ENCODE measurements at regions not wholly inside any gene's neighbourhood (a gene's known extent, or its start where the extent isn't known, plus 50 kb on each side); places are given as distances from the start of the nearest gene placed in this dataset.

DNA sequence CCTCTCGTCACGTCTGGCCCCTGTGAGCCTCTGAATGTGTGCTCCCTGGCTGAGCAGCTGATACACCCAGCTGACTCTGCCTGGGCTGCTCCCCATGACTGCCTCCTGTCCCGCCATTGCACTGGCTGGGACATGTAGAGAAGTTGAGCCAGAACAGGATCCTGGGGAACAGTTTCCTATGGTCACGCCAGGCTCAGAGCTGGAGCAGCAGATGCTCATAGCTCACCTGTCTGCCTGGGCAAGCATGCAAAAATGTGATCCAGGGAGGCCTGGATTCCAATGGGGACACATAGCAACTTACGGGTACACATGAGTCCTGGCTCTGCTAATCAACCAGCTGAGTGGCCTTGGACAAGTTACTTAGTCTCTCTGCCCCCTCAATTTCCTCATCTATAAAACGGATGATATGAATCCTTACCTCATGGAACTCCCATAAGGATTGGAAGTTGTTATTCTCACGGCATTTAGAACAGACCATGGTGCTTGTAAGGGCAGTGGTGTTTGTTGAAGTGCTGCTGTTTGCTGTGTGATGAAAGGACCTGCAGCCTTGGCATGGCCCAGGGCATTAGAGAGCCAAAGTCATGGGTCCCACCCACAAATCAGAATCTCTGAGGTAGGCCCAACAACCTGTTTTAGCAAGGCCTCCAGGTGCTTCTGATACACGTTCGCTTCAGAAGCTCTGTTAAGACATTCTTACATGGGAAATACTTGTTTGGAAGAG, 150.3 kb upstream of the VANGL1 start:
- DNase-seq = no peak

DNA sequence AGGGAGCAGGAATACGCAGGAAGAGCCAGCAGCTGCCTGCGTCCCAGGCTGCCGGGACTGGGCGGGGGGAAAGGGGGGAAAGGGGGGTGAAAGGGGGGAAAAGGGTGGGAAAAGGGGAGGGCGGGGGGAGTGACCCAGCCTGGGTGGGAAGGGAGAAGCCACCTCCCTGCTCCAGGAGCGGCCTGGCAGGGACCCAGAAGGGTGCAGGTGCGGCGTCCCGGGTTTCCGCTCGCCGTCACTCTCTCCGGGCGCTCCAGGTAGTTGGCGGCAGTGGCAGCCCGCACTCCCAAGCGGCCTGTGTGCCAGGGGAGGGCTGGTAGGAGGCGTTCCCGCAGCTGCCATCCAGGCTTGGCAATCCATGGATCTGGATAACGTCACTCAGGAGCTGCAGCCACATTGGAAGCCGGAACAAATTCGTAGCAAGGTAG, 141.0 kb upstream of the NGF start:
- DNase-seq = no peak

DNA sequence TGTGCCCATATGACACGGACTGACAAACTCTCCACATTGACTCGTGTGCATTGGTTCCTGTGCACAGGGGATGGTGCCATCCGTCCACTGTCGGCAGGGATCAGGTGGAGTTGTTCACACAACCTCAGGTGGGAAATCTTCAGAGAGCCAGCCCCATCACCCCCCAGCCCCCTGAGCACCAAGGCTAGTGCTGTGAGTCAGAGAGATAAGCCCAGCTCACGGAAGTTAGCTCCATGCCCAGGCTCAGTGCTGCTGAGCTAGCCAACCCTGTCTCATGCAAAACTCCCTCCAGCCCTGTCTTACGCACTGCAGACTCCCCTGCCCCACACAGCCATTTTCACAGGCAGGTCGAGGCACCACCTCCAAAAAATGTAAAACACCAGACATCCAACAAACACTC, 139.0 kb upstream of the NGF start:
- DNase-seq = no peak

DNA sequence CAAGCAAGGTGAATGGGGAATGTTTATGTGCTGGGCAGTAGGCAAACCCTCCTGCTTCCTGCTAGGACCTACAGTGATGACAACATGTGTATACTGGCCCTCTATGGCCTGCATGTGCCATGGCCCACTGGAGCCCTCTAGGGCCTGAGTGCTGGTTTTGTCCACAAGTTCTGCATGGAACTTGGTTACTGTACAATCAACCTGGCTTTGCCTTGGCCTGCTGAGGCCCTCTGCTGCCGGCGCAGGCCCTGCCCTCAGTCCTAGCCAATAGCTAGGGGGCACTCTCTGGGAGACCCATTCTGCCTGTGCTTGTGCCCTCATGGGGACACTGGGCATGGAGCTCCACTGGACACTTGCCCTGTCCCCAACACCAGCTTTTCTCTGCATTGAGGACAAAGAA, 138.6 kb upstream of the NGF start:
- DNase-seq = no peak

DNA sequence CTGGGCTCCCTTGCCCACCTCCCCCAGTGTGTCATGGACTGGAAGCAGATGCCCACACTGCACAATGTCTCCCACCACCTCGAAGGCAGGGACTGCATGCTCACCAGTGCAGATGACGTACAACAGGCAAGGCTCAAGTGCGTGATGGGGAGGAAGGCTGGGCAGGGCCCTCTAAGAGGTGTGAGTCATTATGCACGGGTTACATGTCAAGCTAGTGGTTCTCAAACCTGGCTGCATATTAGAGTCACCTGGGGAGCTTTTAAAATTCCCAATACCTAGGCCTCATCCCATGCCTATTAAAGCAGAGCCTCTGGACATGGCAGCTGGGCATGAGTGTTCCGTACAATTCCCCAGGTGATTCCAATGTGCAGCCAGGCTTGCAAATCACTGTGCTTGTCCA, 137.9 kb upstream of the NGF start:
- DNase-seq = no peak

DNA sequence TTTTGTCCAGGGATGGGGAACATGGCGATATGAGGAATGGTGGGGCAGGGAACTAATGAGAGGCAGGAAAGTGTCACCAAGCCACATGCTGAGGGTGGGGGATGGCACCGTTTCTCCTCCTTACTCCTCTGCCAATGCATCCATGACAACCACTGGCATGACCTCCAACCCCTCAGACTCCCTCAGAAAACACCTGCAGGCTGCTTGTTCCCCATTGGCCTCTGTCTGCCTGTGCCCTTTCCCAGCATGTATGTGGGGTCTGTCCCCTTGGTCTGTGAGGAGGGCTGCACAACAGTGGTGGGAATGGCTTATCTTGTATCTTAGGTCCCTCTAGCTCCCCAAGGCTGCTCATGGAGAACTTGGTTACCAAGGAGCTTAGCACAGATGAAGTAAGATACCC, 137.2 kb upstream of the NGF start:
- no peak for DNase-seq

DNA sequence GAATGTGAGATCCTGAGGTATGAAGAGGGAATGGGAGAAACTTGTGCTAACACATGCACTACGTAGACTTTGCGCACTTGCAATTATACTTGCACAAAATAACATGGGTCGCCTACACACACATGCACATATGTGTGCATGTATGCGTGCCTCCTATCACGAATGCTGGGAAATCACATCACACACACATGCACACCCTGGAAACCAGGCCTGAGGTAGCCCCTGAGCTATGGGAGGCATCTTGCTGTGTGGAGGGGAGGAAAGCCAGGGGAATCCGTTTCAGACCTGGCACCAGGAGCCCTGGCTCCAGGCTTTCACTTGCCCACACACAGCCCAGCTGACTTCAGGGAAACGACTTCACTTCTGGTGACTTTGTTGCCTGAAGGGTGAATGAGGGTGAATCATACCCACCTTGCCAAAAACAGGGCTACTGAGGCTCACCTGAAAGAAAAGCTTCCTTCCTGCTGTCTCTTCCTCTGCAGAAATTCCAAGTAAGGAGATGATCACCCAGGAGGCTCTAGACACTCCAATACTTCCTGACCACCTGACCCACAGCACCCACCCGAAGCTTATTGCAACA, 136.0 kb upstream of the NGF start:
- no peak for DNase-seq

DNA sequence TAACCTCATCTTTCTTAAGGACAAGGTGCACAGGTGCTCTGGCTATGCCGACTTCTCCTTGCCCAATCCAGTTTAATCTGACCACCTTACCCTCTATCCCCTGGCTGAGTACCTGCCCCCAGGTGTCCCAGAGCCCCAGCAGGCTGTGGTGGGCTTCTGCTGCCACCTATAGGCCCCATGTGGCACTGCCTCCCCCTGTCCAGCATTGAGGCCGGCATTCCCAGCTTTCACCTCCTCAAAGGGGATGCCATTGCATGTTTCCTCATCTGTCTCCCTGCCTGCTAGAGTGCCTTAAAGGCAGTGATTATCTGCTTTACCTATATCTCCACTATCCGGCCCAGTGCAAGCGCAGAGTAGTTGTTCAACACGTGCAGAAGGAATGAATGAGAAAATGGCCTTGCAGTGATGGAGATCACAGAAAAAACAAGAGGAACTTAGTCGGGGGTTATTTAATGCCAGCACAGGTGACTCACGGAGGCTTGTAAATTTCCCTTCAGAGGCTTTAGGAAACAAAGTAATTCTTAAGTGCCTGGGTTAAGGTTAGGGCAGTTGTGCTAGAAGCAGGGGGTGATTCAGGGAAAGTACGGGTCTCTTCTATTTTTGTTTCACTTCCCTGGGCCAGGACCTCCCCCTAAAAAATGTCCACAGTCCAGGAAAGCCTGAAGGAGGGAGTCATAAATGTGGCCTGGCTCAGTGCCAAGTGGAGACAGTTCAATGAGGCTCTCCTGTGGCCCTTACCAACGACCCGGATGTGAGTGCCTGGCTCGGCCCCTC, 131.8 kb upstream of the NGF start:
- no peak for DNase-seq

DNA sequence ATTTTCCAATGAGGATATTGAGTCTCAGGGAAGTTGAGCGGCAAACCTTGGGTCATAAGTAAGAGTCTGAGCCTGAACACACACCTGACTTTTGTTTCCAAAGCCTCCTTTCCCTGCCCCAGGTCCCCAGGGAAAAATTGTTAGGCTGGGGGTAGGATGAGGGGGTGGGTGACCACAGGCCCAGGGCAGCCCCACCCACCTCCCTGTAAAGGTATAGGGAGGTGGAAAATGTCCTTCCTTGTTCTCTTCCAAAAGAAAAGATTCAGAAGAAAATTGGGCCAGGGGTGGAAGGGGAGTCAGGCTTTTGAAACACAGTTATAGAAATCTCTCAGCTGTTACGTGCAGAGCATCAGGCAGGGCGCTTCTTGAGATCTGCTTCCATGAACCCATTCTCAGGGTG, 129.7 kb upstream of the NGF start:
- DNase-seq = no peak

DNA sequence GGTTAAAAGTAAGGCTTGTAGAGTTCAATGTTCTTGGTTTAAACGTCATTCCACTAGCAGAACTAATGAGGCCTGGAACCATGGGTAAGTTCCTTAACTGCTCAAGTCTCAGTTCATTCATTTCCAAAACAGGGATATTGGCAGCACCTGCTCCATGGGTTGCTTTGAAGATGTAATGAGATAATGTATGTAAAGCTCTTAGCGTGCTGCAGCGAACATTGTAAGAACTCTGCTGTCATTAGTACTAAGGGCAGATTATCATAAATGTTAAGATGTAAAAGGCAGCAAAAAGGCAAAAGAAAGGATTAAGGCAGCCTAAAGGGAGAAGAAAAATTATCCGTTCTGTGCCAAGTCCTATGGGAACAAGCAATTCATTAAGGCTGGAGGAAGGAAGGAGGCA, 129.1 kb upstream of the NGF start:
- DNase-seq = no peak

DNA sequence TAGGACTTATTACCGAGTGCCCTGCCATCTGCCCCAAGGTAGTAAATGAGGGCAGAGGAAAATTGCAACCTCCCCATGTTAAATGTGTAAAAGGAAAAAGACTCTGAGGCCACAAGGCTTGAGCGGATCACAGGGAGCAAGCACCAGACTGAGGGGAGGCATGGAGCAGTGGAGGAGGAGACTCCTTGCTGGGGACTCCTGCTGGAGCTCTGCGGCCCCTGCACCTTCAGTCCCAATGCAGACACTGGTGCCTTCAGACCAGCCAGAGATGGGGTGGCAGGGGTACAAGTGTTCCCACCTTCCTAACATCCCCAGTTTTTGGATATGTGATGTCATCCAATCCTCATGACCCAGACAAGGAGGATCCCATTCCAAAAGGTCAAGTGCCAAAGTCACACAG, 128.4 kb upstream of the NGF start:
- no peak for DNase-seq

DNA sequence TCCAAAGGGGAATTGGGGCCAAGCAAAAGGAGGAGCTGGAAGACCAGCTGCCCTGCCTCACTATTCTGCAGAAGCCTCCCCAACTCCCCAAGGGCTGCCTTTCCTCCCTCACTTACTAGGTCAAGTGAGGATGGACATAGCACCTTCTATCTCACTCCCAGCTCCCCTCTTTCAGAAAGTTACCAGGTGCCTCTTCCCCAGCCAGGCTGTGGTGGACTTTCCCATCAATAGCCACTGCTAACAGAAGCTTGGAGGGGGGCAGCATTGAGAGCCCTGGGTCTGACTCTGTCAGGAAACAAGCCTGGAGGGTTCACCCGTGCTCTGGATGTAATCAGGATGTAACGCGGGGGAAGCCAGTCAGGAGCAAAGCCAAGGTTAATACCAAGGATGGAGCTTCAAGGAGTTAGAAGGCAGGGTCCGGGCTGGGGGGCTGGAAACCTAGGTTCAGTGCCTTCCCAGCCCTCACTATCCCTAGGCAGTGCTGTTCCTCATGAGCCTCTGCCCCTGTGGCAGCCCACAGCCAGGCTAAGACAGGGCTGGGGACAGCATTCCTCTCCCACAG, 127.8 kb upstream of the NGF start:
- no peak for DNase-seq

DNA sequence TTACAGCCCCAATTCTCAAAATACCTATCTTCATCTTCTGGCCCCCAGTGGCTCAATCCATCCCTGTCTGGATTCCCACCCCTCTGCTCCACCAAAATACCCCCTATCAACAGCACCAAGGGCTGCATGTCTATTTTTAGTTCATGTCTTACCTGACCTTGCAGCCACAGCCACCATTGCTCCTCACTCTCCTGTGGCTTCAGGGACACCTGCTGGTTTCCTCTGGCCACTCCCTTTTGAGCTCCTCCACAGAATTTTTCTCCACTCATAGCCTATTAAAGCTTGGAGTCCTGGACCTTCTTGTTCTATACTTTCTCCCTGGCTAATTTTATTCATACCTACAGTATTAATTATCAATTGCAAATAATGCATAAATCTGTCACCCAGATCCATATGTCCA, 125.3 kb upstream of the NGF start:
- DNase-seq = no peak

DNA sequence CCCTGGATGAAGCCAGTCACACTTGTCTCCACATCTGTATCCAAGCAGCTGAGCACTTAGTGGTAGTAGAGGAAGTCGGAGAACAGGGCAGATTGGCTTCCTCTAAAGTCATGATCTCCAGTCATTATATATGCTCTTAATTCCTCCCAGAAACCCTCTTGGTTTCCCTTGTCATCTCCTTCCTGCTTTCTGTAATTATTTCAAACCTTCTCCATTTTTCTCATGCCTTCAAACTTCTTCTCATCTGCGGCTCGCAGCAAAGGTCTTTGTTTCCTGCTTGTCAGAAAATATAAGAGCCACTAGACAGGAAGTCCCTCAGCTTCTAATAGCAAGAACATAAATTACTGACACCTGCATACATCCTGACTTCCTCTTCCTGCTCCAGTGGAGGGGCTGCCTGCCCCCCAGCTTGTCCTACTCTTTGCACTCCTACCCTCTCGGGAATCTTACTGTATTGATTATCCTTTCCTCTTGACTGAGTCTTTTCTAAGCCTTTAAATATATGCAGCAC, 124.6 kb upstream of the NGF start:
- no peak for DNase-seq

DNA sequence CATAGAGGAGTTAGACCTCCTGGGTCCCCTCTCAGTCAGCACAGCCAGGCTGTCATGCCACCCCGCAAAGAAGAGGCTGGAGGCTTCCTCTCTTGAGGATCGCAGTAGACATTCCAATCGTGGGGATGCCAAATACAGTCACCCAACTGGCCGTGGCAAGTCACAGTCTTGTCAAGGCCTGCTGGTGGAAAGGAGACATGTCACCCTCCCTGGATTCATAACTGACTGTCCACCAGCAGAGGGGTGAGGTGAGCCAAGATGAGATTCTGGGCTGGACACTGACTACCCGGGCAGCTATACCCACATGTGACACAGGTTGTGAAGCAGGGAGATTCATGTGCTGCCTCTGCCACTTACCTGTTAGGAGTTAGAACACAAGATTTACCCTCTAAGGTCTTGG, 123.5 kb upstream of the NGF start:
- DNase-seq = no peak

DNA sequence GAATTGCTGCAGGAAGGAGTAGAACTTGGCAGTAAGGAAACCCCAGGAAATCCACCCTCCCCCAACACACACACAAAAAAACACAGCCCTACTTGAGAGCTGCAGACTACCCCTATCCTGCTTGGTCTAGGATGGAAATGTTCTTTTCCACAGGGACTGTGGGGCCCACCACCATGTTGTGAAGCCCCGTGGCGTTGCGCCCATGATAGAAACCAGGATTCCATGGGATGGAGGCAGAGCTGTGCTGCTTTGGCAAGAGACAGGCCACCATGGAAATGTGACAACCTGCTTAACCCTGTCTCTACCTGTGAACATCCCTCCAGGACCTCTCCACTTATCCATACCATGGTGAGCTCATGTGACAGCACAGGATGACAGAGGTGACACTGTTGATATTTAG, 121.1 kb upstream of the NGF start:
- DNase-seq = no peak

DNA sequence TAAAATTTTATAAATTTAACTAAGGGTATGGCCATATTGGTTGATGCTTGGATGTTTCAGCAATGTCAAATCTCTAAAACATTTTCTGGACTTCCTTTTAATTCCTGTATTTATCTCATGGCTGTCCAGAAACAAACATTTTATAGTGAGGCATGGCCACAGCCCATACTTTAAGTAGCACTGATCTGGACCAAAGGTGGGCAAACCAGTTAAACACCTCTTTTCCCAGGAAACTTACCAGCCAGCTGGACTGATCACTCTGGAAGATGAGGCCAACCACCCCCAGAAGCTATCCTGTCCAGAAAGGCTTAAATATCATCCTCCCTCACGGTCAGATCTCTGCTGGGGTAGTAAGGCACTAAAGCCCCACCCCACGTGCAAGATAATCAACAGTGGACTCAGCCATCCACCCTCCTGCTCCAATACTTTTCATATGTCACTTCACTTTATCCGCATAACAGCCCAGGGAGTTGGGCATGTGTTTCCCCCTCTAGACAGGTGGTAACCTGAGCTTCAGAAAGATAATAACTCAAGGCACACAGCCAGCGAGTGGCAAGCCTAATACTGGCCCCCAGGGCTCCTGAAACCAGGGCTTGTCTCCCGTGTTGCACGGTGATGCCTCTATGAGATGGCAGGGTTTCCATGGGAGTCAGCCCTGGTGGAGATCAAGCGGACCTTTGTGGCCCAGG, 120.5 kb upstream of the NGF start:
- no peak for DNase-seq

DNA sequence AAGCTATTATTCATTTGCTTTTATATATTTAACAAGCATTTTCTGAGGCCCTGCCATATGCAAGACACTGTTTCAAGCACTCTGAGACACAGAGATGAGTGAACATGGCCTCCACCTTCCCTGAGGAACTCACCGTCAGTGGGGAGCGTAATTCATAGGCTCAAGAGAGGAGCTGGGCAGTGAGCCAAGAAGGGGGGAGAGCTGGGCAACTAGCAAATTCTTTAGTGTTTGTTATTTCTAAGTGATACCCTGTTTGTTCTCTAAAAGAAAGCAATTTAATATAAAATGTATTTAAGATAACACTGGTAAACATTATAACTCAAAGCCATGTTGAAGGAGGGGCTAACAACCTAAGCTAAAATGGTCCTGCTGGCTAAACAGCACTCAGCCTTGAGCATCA, 119.2 kb upstream of the NGF start:
- no peak for DNase-seq

DNA sequence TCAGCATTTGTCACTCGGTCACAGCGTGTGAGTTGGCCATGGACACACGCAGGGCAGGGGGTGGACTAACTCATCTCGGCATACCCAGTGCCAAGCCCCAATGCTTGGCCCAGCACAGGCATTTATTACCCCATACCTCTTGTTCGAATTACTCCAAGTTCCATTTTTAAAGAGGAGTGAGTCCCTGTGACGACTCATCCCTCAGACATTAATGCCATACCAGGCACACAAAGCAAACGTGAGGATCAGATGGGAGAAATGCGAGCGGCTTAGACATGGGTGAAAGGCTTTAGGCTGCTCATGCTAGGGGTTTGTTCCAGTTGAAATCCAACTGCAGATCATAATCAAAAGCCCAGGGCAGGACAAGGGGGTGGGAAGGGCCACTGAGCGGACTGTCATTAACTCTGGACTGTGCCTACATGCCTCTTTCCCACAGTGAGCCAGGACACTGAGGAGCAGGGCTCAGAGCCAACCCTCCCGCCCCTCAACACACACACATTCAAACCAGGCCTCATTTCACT, 118.5 kb upstream of the NGF start:
- no peak for DNase-seq

DNA sequence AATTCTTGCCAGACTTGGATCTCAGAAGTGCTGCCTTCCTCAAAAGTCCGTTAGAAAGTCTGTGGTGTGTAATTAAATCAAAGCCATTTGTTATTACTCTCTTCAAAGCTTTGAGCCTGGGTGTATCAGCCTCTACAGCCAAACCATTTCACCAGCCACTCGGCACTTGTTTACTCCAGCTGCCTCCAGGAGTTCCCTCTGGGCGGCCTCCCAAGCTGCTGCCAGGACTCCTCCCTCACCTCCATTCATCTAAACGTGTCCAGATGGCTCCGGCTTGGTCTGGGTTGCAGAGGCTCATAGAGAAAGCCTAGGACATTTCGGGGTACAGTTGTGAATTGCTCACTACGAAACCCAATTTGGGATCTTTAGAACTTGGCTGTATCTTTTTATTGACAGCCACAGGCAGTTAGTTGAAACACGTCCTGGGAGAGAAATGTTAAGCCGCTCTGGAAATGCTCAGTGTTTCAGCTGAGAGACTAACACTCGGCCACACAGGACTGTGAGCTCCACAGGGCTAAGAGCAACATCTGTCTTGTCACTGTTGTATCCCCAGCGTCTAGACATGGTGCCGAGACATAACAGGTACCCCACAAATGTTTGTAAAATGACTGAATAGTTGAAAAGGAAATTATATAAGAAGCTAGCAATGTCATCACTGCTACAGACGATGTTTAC, 116.9 kb upstream of the NGF start:
- DNase-seq = no peak

DNA sequence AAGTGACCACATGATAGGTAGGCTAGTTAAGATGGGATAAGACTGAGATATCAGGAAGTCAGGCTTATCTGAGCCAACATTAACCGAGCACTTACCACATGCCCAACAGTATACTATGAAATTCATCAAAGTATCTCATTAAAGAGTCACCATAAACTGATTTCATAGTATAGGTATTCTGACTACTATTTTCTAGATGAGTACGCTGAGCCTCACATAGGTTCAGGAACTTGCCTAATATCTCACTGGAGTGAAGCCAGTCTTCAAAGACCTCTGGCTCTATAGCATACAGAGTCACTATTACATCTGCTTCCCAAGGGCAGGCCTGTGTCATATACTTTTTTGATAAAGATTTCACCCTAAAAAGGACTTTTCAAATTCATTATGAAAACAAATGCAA, 115.6 kb upstream of the NGF start:
- no peak for DNase-seq

DNA sequence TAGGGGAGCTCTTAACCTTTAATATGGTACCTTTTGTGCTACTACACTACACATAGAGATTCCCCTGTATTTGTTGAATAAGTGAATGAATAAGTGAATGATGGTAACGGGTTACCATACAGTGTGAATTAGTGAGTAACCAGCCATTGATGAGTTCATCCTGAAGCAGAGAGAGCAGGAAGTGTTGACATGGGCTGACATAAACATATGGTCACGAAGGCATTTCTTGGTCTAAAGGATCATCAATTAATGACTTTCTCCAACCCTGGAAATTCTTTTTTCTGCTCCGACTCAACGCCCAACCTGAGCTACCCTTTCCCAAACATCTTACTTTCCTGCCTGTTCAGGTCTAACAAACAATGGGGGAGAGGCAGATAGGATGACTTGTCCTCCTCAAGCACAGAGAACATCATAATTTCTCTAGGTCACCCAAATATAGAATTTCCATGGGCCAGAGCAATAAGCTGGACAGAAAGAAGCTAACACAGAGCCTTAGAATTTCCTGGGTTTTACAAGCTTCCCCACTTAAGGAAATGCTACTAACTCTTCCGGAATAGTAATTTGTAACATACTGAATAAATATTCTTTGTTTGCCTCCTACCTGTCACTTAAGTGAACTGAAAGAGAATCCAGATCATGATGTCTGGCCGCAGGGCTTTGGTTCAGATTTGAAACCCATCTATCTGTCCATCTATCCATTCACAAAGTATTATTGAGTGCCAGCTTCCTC, 114.7 kb upstream of the NGF start:
- no peak for DNase-seq

All from NCI-H1694 (cell line).